Pancreas (tissue), 10 donors: ENCODE measurements at regions not wholly inside any gene's neighbourhood (a gene's known extent, or its start where the extent isn't known, plus 50 kb on each side); places are given as distances from the start of the nearest gene placed in this dataset.
"Not testable (repeated sequence)": the region's sequence is repeated elsewhere in the genome, so short reads cannot be mapped to it uniquely, and the experiment has no call there.

Experiments
- ATAC-seq, 4 donors: fragments of 200-7000 bp; cut with Tn5 transposase; one replicate each; pipeline versions ENCODE4 v1.8.0 to v1.9.1; 2020; ENCODE audit warnings: mild to moderate bottlenecking in 4 of 4, moderate library complexity in 4 of 4
- DNase-seq, 6 donors: peaks; one replicate each; pipeline ENCODE4 v3.0.0-alpha.2; 2020
- FAIRE-seq: peaks from 2 replicates; lab custom pipeline; 2012; peaks lifted over from hg19 to GRCh38; lab: Jason Lieb, UNC
- H3K27ac ChIP-seq, 4 donors: fragments of 200-600 bp; sonication (generic); 1 replicate in 3 of 4; 2 replicates in 1 of 4; pipeline versions ENCODE4 v1.5.0 to v1.8.0; 2020
- H3K27me3 ChIP-seq, 4 donors: fragments of 200-600 bp; one replicate each; pipeline ENCODE4 v1.8.0; 2021
- H3K36me3 ChIP-seq, 3 donors: fragments of 200-600 bp; sonication (generic) in 1 of 3; one replicate each; pipeline versions ENCODE4 v1.5.0 to v1.8.0; 2020 to 2021
- H3K4me1 ChIP-seq, 3 donors: fragments of 200-600 bp; one replicate each; pipeline ENCODE4 v1.8.0; 2021
- H3K4me3 ChIP-seq, 4 donors: fragments of 200-600 bp; sonication (generic) in 2 of 4; one replicate each; pipeline versions ENCODE4 v1.5.0 to v1.8.0; 2020 to 2021
- H3K9me3 ChIP-seq, 4 donors: fragments of 200-600 bp; one replicate each; pipeline ENCODE4 v1.8.0; 2021
- CTCF ChIP-seq, 4 donors: fragments of 200-600 bp; sonication (generic) in 3 of 4; IDR thresholded peaks; one replicate each; pipeline versions ENCODE4 v1.5.0 to v1.8.0; 2021; ENCODE audit warnings: antibody characterized with exemption in 4 of 4
- WGBS, 2 donors: extraction: QIAGEN DNeasy Blood & Tissue Kit; methylation state at CpG; one replicate each; pipeline ENCODE4 v1.1.7; 2013; 5-methylcytosine and 5-hydroxymethylcytosine counted together
- intact Hi-C, 3 donors: fragments of 100-400 bp; cut with DNase I; formaldehyde crosslinking; loops; one replicate each; pipeline versions ENCODE4 v1.11.1 to v1.14.2; 2022
- donor health status: healthy with polysubstance abuse.
- donor health status: DM: no; HTN: no; CAD: no; lungs with moderate emphysema.
- donor health status: DM: no; HTN: no; CAD: no.
- donor health status: control.
- donor health status: control.
- donor health status: Bipolar disorder and iron deficiency.
- donor health status: DM: yes; HTN: yes; CAD: no.
- donor health status: DM: no; HTN: no; CAD: no.
- donor health status: DM: no; HTN: no; CAD: no.
- donor health status: DM: yes; HTN: yes; CAD: no.

- TF ChIP-seq CTCF (IDR thresholded peaks at IDR 0.05) = no peak
- no peak for DNase-seq
- intact Hi-C loops = no loop called here
- no peaks in the 10 kb centered on the region for H3K4me1 ChIP-seq
- no peak for ATAC-seq
- no peaks in the 10 kb centered on the region for H3K36me3 ChIP-seq
- no peaks in the 10 kb centered on the region for H3K27me3 ChIP-seq
- FAIRE-seq = no peak
- H3K4me3 ChIP-seq = no peak overlapping the region
- H3K9me3 ChIP-seq = no peaks in the 10 kb centered on the region
- 50 to 52% methylated on average over 1 of the region's 1 CpG for WGBS, 2 donors
- H3K27ac ChIP-seq = no peak overlapping the region
These were observed 805.5 kb downstream of the IGSF11 start for GRCh38 chr3:118229196-118229595.

- ATAC-seq (no peak), DNase-seq (no peak), FAIRE-seq (no peak)
- no peak for TF ChIP-seq CTCF (IDR thresholded peaks at IDR 0.05)
- Histone ChIP-seq H3K4me1 (no peaks in the 10 kb centered on the region), H3K27ac (no peak overlapping the region), H3K4me3 (no peak overlapping the region), H3K36me3 (no peaks in the 10 kb centered on the region), H3K9me3 (no peaks in the 10 kb centered on the region), H3K27me3 (no peaks in the 10 kb centered on the region)
- intact Hi-C loops = no loop called here
- WGBS, 2 donors = 29 to 31% methylated on average over 2 of the region's 2 CpGs
These were observed 803.1 kb downstream of the IGSF11 start for GRCh38 chr3:118231578-118231977.

- Histone ChIP-seq H3K27me3 (no peaks in the 10 kb centered on the region), H3K27ac (no peak overlapping the region), H3K4me1 (no peaks in the 10 kb centered on the region), H3K4me3 (no peak overlapping the region), H3K9me3 (no peaks in the 10 kb centered on the region), H3K36me3 (no peaks in the 10 kb centered on the region)
- no peak for TF ChIP-seq CTCF (IDR thresholded peaks at IDR 0.05)
- intact Hi-C loops = no loop called here
- no peak for ATAC-seq
- WGBS, 2 donors = 64 to 73% methylated on average over 5 of the region's 5 CpGs
- no peak for FAIRE-seq
- DNase-seq = no peak
These were observed 795.4 kb downstream of the IGSF11 start for GRCh38 chr3:118239253-118239652.

GRCh38 chr3:118244761-118245160 is 789.9 kb downstream of the IGSF11 start:
- Histone ChIP-seq H3K27me3 (no peaks in the 10 kb centered on the region), H3K4me1 (no peaks in the 10 kb centered on the region), H3K36me3 (no peaks in the 10 kb centered on the region), H3K4me3 (no peak overlapping the region), H3K27ac (no peak overlapping the region), H3K9me3 (no peaks in the 10 kb centered on the region)
- TF ChIP-seq CTCF (IDR thresholded peaks at IDR 0.05) = no peak
- intact Hi-C loops = no loop called here
- FAIRE-seq (no peak), ATAC-seq (no peak), DNase-seq (no peak)
- WGBS, 2 donors = 56 to 61% methylated on average over 3 of the region's 3 CpGs

- ATAC-seq (no peak), DNase-seq (no peak), FAIRE-seq (no peak)
- H3K27ac ChIP-seq = no peak overlapping the region
- intact Hi-C loops = no loop called here
- WGBS, 2 donors = 69 to 73% methylated on average over 5 of the region's 5 CpGs
- no peaks in the 10 kb centered on the region for H3K4me1 ChIP-seq
- H3K9me3 ChIP-seq = no peaks in the 10 kb centered on the region
- no peaks in the 10 kb centered on the region for H3K27me3 ChIP-seq
- H3K36me3 ChIP-seq = no peaks in the 10 kb centered on the region
- H3K4me3 ChIP-seq = no peak overlapping the region
- TF ChIP-seq CTCF (IDR thresholded peaks at IDR 0.05) = no peak
These were observed 789.3 kb downstream of the IGSF11 start for GRCh38 chr3:118245312-118245711.

GRCh38 chr3:118258850-118259249 is 775.8 kb downstream of the IGSF11 start:
- H3K36me3 ChIP-seq, H3K27ac ChIP-seq, ATAC-seq, H3K4me3 ChIP-seq, intact Hi-C loops, DNase-seq, H3K4me1 ChIP-seq, H3K27me3 ChIP-seq, H3K9me3 ChIP-seq, FAIRE-seq: not testable (repeated sequence)
- WGBS, 2 donors = 86 to 90% methylated on average over 1 of the region's 1 CpG
